Skin of body (tissue), 1 donor: ENCODE measurements at regions not wholly inside any gene's neighbourhood (a gene's known extent, or its start where the extent isn't known, plus 50 kb on each side); places are given as distances from the start of the nearest gene placed in this dataset.

Experiments
- DNase-seq: peaks from one replicate; lab custom pipeline; 2025; lab: John Stamatoyannopoulos, UW

DNA sequence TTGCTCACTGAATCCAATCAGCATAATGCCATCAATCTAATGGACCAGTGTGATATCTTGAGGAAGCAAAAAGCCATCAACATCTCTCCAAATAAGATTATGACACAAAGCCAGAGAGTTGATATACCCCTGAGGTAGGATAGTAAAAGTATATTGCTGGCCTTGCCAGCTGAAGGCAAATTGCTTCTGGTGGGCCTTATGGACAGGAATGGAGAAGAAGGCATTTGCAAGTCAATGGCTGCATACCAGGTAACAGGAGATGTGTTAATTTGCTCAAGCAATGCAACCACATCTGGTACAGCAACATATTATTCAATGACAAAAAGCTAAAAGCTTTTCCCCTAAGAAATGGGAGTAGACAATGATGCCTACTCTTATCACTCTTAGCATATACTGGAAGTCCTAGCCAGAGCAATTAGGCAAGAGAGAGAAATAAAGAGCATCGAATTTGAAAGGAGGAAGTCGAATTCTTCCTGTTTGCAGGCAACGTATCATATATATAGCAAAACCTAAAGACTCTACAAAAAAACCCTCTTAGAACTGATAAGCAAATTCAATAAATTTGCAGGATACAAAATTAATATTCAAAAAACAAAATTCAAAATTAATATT is 216.1 kb upstream of the RASA1 start:
- DNase-seq = no peak

DNA sequence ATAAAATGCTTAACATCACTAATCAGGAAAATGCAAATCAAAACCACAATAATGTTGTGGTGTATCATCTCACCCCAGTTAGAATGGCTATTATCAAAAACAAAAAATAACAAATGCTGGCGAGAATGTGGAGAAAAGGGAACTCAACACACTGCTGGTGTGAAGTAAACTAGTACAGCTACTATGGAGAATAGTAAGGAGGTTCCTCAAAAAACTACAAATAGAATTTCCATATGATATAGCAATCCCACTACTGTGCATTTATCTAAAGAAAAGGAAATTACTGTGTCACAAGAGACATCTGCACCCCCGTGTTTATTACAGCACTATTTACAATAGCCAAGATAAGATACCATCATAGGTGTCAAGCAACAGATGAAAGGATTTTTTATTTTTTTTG is 214.5 kb upstream of the RASA1 start:
- no peak for DNase-seq

DNA sequence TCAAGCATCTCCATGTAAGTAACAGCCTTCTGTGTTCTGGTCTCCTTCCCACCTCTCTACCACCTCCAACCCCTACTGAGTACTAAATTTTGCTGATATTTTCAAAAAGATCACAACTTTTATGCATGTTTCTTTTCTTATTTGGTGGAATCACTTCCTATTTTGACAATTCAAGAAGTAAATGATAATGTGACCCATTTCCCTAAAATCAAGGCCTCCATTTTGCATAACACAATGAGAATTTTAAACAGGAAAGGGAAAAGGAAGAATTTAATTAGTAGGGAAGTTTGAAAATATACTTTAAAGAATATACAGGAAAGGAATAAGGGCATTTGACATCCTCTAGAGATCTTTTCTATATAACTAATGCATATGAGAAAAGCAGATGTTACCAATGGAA is 212.9 kb upstream of the RASA1 start:
- no peak for DNase-seq

DNA sequence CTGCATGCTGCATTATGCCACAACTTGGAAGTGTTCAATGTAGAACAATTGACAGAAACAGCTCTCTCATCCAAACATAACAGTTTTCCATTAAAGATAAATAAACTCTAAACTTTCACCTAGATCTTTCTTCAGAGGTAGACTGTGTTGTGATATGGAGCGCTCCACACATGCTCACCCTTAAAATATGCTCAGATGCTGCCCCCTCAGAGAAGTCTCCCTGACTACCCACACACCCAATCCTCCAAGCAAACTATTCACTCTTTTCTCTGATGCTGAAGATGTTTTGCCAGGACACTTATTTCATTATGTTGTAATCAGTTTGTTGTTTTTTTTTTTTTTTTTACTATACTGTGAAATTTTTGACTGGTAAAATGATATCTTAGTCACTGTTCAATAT is 206.6 kb upstream of the RASA1 start:
- no peak for DNase-seq

DNA sequence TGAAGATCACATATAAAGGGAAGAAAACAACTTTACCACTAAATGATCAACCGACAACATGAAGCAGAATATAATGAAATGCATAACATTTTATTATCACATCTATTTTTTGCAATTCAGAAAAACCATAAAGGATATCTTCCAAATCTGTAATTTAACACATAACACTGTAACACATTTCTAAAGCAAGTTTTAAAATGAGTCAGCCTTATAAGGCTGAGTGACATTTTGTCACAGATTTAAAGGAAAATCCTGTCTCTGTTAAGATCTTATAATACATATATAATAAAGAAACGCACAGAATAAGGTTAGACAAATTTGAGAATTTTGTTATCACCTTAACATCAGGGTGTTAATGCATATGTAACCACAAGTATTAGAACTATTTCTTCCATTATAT is 198.4 kb upstream of the RASA1 start:
- DNase-seq = no peak

DNA sequence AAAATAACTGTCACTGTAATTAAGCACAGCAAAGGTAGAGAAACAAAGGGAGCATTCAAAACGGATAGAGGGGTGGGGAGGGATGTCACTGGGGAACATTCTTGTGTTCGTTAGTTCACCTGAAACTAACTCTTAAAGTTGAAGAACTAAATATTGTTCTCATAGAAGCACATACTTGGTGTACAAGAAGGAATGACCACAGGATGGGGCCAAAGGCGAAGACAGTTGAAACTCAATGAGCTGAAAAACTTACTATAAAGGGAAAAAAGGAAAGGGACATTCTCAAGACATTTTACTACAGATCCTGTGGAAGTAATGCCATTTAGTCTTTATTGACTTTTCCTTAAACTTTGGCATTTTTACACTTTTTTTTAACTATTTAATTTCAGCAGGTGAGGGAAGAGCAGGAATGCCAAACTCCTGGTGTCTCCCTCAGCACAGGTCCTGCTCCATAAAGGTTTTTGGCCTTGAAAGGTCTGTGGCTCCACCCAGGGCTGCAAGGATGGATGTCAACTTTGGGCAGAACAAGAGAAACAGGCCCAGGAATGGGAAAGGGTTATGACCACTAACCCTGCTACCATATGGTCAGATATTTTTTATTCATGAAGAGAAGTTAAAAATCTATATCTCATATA is 197.6 kb upstream of the RASA1 start:
- DNase-seq = no peak

DNA sequence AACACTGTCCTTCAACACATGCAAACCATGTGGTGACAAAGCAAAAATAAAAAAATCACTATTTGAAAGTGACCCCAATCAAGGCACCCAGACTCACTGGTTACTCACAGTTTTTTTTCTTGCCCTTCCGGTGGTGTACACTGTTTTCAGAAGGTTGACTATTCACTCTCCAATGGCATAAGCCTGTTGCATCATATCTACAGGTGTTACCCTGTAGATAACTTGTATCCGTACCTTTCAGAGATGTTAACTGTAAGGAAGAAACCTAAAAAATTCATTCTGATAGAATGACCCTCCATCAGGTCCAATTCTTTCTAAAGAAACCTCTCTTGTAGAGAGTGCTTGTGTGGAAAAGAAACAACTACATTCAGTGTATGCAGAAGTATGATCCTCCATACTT is 193.6 kb upstream of the RASA1 start:
- no peak for DNase-seq

DNA sequence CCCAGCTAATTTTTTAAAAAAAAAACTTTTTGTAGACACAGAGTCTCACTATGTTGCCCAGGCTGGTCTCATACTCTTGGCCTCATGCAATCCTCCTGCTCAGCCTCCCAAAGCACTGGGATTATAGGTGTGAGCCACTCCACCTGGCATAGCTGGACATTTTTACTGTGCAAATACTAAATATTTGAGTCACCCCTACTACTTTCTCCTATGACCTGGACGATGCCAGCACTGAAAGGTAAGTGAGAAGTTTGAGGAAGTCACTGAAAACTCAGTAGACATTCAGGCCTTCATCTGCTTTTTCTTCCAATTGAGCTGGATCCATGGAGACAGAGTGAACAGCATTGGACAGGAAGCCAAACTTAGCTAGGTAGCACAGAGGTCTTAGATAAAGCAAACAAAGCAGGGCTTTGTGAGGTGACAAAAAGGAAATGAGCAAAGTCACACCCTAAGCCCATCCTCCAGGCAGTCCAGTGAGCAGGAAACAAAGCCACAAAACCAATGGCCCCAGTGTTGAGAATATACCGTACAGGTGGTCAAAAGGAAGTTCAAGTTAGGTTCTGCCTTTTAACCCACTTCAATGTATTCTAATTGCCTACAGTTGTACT is 192.6 kb upstream of the RASA1 start:
- no peak for DNase-seq

DNA sequence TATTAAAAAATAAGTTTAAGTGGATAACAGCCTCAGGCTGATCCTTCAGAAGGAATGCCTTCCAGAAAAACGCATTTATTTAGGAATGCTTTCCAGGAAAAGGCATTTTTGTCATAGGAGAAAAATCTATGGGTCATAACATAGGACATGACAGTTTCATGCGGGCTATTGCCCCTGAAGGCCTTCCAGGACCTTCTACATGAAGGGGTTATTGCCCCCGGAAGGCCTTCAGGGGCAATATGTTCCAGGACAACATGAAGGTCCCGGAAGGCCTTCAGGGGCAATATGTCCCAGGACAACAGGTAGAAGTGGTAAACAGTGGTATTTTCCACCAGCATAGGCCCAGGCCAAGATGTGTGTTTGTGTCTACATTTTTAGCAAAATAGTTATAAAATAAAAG is 191.3 kb upstream of the RASA1 start:
- no peak for DNase-seq

DNA sequence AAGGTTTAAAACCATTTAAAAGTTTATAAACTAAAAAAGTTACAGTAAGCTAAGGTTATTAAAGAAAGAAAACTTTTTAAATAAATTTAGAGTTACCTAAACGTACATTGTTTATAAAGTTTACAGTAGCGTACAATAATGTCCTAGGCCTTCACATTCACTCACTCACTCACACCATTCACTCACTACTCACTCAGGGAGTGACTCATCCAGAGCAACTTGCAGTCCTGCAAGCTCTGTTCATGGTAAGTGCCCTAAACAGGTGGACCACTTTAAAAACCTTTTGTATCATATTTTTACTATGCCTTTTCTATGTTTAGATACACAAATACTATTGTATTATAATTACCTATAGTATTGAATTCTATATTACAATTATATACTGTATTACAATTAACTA is 190.8 kb upstream of the RASA1 start:
- DNase-seq = no peak

DNA sequence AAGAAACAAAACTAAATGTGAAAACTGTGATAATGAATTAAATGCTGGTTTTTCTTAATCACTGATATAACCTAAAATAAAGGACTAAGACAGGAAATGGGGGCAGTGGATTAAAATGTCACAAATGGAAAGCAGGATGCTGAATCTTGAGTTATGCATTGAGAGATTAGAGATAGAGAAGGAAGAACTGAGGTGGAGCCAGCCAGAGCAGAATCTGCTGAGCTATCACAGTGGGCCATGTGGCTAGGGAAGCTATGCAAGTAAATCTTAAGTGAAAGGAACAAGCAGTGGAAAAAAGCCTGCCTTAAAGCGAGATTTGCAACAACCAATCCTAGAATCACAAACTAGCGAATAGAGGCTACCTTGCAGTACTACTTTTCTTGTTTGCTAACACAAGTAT is 188.5 kb upstream of the RASA1 start:
- no peak for DNase-seq

DNA sequence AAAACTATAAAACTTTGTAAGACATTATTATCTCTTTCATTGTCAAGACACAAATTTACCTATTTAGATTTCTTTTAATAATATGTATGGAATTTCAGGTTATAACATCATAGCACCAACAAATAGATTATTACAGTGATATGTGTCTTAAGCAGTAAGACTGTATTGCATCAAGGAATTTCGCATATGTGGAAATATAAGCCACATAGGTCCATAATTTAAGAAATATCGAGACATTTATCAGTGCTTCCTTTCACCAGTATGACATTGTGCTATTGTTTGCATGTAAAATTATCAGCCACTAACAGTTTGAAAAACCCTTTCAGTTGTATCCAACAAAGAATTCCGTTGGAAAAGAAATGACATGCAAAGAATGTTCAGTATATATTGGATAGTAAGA is 186.7 kb upstream of the RASA1 start:
- no peak for DNase-seq

DNA sequence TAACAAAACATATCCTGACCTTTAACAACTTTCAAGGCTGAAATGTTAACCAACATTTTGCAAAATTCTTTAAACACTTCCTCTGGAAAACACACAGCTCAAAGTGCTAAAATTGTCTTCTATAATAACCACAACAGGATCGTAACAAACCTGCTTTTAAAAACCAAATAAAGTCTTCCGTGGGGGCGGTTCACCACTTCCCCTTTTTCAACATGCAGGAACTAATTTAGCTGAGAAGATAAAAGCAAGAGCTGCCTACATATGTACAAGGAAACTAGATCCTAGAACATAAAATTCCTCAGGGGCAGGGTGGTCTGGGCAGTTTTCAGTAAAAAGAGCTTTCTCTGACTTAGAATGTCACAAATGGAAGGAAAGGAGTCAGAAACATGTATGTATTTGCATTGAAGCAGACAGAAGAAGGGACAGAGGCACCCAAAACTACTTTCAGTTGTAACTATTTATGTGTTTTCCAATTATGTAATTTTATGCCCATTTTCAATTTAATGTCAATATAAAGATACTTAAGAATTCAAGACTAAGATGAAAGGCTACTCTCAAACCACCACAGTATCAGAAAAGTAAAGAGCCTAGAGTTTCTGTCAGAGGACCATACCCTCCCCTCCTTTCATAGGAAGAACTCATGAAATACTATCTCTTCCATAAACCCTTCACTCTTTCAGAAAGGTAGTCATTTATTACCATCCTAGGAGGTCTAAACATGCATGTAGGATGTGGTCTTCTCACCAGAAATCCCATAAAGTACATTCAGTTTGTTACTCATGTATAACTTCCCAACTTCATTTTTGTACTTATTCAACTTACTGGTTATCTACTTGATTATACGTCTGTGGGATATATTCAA is 185.9 kb upstream of the RASA1 start:
- no peak for DNase-seq

DNA sequence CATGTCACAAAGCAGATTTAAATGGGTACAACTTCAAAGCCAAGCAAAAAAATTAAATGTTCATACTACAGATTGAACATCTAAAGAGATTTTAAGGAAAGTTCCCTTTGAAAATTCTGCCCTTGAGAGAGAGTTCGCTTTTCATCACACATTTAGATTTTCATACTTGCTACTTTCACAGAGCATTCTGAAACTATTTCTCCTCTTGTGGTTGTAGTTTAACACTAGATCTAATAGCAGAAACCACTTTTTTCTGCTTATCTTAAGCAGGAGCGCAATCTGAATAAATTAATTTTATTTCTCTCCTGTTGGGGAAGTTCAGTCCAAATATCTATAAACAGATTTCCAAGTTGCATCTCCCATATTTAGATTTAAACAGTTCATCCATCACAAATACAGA is 173.3 kb upstream of the RASA1 start:
- no peak for DNase-seq

DNA sequence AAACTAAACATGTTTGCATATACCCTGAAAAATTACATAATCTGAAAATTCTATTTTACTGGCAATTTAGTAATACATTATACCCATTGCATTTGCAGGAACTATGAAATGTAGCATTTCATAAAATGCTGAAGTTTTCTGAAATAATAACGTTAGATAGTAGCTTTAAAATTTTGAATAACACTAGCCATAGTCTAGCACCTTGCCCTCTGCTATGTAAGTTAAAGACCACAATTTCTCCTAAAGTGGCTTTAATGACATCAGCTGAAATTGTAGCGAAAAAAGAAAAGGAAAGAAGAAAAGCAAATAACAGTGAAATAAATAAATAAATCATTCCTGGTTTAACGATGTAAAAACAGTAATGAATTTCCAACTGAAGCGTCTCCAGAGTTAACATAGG is 172.8 kb upstream of the RASA1 start:
- no peak for DNase-seq

DNA sequence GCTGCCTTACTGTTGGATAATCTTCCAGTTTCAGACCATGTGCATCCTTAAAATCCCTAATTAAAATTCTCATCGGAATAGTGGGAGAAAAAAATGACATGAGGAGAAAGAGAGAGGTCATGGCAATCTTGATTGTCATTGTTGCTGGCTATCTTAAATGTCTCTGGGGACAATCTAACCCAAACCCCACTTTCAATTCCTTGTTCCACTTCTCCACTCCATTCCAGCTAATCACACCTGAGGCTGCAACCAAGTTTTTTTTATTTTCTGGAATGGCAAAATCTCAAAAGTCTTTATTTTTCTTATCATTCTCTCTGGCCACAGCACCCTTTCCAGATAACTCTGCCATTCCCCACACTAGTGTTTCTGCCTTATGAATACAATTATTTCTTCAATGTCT is 171.9 kb upstream of the RASA1 start:
- no peak for DNase-seq

DNA sequence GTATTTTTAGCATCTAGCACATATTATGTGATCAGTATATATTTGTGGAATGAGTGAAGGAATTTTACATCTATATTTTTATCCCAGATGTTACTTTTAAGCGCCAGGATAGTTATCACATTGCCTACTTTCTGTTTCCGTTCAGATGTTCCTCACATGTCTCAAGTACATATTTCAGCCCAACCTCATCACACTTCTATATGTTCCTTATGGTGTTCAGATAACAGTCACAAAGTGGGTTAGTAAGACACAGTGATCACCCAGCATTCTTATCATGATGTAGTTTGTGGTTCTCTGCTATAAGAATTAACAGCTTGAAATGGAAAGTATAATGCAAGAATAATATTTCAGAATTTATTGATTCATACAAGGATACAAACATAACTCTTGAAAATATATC is 170.0 kb upstream of the RASA1 start:
- no peak for DNase-seq

DNA sequence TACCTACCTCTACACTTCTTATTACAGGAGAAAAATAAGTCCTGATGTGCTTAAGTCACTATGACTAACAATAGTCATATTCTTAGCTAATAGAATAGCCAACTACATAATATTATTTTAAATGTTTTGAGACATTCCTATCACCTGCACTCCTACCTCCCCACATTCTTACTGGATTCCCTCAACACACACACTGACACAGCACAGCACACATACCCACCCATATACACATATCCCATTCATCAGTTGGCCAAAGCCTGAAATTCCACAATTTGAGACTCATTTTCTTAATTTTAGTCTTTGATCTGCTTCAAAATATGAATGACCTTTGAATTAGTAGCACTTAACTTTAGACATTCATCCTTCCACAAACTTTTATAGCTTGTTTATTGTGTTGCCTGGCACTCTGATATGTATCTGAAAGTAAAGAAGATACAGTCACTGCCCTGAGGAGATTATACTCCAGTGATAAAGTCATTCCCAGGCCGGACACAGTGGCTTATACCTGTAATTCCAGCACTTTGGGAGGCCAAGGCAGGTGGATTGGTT is 168.3 kb upstream of the RASA1 start:
- DNase-seq = no peak

DNA sequence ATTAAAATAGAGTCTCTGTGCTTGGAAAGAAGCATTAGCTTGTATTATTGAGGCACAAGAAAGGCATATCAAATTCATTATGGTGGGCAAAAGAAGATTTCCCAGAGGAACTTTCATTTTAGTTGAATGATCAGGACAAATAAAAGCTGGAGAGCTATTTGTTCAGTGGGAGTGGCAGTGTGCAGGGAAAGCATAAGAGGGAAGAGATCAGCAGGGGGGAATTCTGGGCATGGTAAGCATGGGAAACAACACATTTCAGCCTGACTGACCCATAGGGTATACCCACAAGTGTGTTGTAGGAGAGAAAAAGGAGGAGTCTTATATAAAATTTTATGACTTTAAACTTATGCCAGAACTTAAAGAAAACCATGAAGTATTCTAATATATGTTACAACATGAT is 167.7 kb upstream of the RASA1 start:
- DNase-seq = no peak

DNA sequence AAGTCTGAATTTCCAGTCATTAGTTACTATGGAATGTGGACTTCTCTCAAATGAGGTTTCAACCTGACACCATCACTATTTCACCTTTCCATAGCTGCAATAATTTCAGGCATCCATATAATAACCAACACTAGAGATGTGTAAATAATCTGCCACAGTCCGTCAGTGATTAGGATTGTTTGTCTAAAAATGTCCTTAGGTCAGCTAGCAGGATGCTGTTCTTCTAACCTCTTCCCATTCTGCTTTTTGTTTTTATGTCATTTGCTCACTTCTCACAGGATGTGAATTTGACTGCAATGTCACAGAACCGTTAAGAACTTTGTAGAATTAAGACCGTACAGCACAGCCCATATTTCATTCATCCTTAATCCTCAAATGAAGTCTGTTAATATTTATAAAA is 166.4 kb upstream of the RASA1 start:
- no peak for DNase-seq

DNA sequence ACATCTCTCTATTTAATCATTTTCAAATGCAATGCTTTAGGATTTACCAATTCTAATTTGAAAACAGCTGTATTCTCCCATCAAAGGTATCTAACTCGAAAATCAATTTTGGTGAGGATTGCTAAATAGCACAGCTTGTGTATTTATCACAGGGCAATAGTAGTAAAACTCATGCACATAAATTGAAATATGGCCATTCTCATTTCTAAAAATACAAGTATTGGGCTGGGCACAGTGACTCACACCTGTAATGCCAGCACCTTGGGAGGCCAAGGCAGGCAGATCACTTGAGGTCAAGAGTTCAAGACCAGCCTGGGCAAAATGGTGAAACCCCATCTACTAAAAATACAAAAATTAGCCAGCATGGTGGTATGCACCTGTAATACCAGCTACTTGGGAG is 164.8 kb upstream of the RASA1 start:
- no peak for DNase-seq

DNA sequence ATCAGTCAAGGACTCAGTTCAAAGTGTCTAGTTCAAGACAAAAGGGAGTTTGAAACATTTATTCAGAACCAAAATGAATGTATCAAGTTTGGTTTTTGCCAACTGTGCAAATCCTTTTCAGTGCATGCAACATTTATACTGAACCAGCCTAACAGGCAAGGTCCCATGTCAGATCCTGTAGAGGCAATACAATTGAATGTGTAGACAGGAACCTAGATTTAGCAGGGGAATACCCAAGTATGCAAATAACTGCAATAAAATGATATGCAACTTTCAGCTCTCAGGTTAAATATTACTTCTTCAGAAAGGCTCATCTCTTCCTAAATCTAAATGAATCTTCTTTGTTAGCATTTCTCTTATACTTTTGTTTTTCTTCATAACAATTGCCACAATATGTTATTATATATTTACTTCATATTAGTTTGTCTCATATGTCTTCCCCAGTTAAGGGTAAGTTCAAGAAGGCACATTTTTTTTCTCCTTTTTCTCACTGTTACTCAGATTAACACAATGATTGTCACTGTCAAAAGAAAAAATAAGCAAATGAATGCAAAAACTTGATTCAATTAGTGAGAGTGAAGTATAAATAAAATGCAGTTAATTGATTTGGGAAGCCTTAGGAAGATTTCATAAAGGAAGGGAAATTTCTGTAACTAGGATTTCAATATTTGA is 163.9 kb upstream of the RASA1 start:
- DNase-seq = no peak
